Fibroblast of skin of left biceps (primary cell): ENCODE measurements at regions not wholly inside any gene's neighbourhood (a gene's known extent, or its start where the extent isn't known, plus 50 kb on each side); places are given as distances from the start of the nearest gene placed in this dataset.

Experiments
- DNase-seq, 2 experiments: peaks; one replicate each; pipeline ENCODE4 v3.0.0-alpha.2; 2013; ENCODE audit warnings: low read depth in 2 of 2

- DNase-seq: no peak
Observed at GRCh38 chr20:60240986-60241385, 282.8 kb downstream of the CDH26 start.

GRCh38 chr20:60242836-60243505 lies 284.7 kb downstream of the CDH26 start:
- DNase-seq: peak in 1 of 2 experiments; percentile 5

- no peak for DNase-seq
Observed at GRCh38 chr20:60244373-60245146, 286.3 kb downstream of the CDH26 start.

GRCh38 chr20:60246751-60247150 lies 288.5 kb downstream of the CDH26 start:
- DNase-seq: no peak

- DNase-seq: peak; percentile 63 to 65
Observed at GRCh38 chr20:60249436-60249835, 291.2 kb downstream of the CDH26 start.

- DNase-seq: no peak
Observed at GRCh38 chr20:60250251-60250650, 292.0 kb downstream of the CDH26 start.

GRCh38 chr20:60252866-60253265 lies 294.6 kb downstream of the CDH26 start:
- no peak for DNase-seq

GRCh38 chr20:60253471-60253870 lies 295.2 kb downstream of the CDH26 start:
- DNase-seq: no peak

GRCh38 chr20:60254901-60255411 lies 296.7 kb downstream of the CDH26 start:
- no peak for DNase-seq

GRCh38 chr20:60255415-60255814 lies 297.2 kb downstream of the CDH26 start:
- no peak for DNase-seq

GRCh38 chr20:60255866-60256265 lies 297.6 kb downstream of the CDH26 start:
- DNase-seq: no peak

- DNase-seq: no peak
Observed at GRCh38 chr20:60256811-60257210, 298.6 kb downstream of the CDH26 start.

GRCh38 chr20:60257671-60258070 lies 299.4 kb downstream of the CDH26 start:
- no peak for DNase-seq

- DNase-seq: no peak
Observed at GRCh38 chr20:60258255-60258863, 300.1 kb downstream of the CDH26 start.

GRCh38 chr20:60261333-60261732 lies 303.1 kb downstream of the CDH26 start:
- no peak for DNase-seq

GRCh38 chr20:60262967-60263603 lies 304.9 kb downstream of the CDH26 start:
- DNase-seq: no peak

GRCh38 chr20:60263725-60264709 lies 305.8 kb downstream of the CDH26 start:
- DNase-seq: no peak

- DNase-seq: no peak
Observed at GRCh38 chr20:60266177-60266823, 308.1 kb downstream of the CDH26 start.

GRCh38 chr20:60268491-60268890 lies 310.3 kb downstream of the CDH26 start:
- DNase-seq: no peak

- no peak for DNase-seq
Observed at GRCh38 chr20:60269573-60270162, 311.4 kb downstream of the CDH26 start.
